Panc1 (cell line): ENCODE measurements at regions not wholly inside any gene's neighbourhood (a gene's known extent, or its start where the extent isn't known, plus 50 kb on each side); places are given as distances from the start of the nearest gene placed in this dataset.
A peak's percentile ranks its signal among the peaks of the same experiment; 100 is the strongest.

Experiments used
- POLR2AphosphoS5 ChIP-seq: IDR thresholded peaks from 2 replicates; pipeline ENCODE4 v1.6.1; 2012; ENCODE audit warnings: mild to moderate bottlenecking, low read depth, low read length, moderate library complexity
- SIN3A ChIP-seq: IDR thresholded peaks from 2 replicates; pipeline ENCODE4 v1.6.1; 2012; ENCODE audit warnings: low read depth, mild to moderate bottlenecking, low read length, moderate library complexity, borderline replicate concordance; ENCODE audit not compliant: insufficient read depth
- TCF7L2 ChIP-seq: IDR thresholded peaks from 2 replicates; pipeline ENCODE4 v1.6.1; 2011; ENCODE audit warnings: mild to moderate bottlenecking, low read depth, low read length, inconsistent platforms
- TF ChIP-seq, protein P1 (sequence below): fragments of 450-650 bp; IDR thresholded peaks from 2 replicates; pipeline ENCODE4 v1.5.1; 2017; ENCODE audit warnings: mild to moderate bottlenecking
- TF ChIP-seq, protein P2 (sequence below), 2 experiments: IDR thresholded peaks; 2 replicates each; pipeline ENCODE4 v1.6.1; 2011 to 2012; ENCODE audit warnings: low read depth in 2 of 2, control low read depth in 1 of 2, low read length in 1 of 2, mild to moderate bottlenecking in 1 of 2, moderate library complexity in 1 of 2; ENCODE audit not compliant: insufficient read depth in 1 of 2

DNA sequence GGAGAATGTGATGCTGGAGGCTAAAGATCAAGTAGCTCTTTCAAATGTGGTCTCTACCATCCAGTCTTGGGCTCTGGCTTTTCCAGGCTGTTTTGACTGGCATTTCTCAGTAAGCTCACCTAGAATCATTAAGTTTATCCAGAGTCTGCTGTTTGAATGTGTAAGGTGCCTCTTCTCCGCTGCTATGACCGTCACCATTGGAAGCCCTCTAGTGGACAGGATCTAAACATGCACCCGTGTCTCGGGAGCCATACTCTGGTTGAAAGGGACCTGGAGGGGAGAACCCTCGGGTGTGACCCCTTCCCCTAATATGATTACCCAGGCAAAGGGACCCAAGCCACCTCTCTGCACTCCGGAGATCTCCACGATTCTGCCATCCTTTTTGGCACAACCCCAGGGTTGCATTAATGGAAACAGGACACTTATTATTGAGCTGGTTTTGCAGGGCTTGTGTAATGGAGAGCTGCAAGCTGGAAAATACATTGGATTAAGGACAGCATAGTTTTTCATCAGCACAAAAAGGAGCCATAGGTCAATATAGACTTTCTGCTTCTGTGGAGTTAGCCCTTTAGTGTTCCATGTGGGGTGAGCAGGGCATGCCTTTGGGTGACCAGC, 191.0 kb upstream of the LARGE1 start:
- TF ChIP-seq, protein P1, sequence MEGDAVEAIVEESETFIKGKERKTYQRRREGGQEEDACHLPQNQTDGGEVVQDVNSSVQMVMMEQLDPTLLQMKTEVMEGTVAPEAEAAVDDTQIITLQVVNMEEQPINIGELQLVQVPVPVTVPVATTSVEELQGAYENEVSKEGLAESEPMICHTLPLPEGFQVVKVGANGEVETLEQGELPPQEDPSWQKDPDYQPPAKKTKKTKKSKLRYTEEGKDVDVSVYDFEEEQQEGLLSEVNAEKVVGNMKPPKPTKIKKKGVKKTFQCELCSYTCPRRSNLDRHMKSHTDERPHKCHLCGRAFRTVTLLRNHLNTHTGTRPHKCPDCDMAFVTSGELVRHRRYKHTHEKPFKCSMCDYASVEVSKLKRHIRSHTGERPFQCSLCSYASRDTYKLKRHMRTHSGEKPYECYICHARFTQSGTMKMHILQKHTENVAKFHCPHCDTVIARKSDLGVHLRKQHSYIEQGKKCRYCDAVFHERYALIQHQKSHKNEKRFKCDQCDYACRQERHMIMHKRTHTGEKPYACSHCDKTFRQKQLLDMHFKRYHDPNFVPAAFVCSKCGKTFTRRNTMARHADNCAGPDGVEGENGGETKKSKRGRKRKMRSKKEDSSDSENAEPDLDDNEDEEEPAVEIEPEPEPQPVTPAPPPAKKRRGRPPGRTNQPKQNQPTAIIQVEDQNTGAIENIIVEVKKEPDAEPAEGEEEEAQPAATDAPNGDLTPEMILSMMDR = peak; percentile 68
- TF ChIP-seq POLR2AphosphoS5 (no peak), SIN3A (no peak), TCF7L2 (no peak)
- TF ChIP-seq, protein P2, sequence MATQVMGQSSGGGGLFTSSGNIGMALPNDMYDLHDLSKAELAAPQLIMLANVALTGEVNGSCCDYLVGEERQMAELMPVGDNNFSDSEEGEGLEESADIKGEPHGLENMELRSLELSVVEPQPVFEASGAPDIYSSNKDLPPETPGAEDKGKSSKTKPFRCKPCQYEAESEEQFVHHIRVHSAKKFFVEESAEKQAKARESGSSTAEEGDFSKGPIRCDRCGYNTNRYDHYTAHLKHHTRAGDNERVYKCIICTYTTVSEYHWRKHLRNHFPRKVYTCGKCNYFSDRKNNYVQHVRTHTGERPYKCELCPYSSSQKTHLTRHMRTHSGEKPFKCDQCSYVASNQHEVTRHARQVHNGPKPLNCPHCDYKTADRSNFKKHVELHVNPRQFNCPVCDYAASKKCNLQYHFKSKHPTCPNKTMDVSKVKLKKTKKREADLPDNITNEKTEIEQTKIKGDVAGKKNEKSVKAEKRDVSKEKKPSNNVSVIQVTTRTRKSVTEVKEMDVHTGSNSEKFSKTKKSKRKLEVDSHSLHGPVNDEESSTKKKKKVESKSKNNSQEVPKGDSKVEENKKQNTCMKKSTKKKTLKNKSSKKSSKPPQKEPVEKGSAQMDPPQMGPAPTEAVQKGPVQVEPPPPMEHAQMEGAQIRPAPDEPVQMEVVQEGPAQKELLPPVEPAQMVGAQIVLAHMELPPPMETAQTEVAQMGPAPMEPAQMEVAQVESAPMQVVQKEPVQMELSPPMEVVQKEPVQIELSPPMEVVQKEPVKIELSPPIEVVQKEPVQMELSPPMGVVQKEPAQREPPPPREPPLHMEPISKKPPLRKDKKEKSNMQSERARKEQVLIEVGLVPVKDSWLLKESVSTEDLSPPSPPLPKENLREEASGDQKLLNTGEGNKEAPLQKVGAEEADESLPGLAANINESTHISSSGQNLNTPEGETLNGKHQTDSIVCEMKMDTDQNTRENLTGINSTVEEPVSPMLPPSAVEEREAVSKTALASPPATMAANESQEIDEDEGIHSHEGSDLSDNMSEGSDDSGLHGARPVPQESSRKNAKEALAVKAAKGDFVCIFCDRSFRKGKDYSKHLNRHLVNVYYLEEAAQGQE (IDR thresholded peaks at IDR 0.05; ENCODE audit: insufficient read depth in 1 of 2, low read depth in 2 of 2, low read length in 1 of 2) = no peak
